Neural crest cell (in vitro differentiated cells): ENCODE measurements at regions not wholly inside any gene's neighbourhood (a gene's known extent, or its start where the extent isn't known, plus 50 kb on each side); places are given as distances from the start of the nearest gene placed in this dataset.
A peak's percentile ranks its signal among the peaks of the same experiment; 100 is the strongest.

Source experiments
- DNase-seq: peaks from one replicate; pipeline ENCODE4 v3.0.0; 2021; ENCODE audit warnings: low read depth, mixed read lengths, low spot score
- H3K27ac Mint-ChIP-seq: one replicate; pipeline ENCODE4 v1.8.0; 2021; ENCODE audit warnings: mild to moderate bottlenecking, mixed read lengths; ENCODE audit not compliant: unreplicated experiment
- H3K27me3 Mint-ChIP-seq: 2 replicates; pipeline ENCODE4 v1.8.0; 2021; ENCODE audit warnings: low read depth, mild to moderate bottlenecking, mixed read lengths
- H3K36me3 Mint-ChIP-seq: 2 replicates; pipeline ENCODE4 v1.8.0; 2021; ENCODE audit warnings: low read depth, mild to moderate bottlenecking, mixed read lengths
- H3K4me1 Mint-ChIP-seq: 2 replicates; pipeline ENCODE4 v1.8.0; 2021; ENCODE audit warnings: mixed read lengths
- H3K4me3 Mint-ChIP-seq: one replicate; pipeline ENCODE4 v1.8.0; 2021; ENCODE audit warnings: mild to moderate bottlenecking, mixed read lengths
- H3K9me3 Mint-ChIP-seq: 2 replicates; pipeline ENCODE4 v1.8.0; 2021; ENCODE audit warnings: mixed read lengths
- CTCF ChIP-seq: fragments of 200-600 bp; sonication (generic); conservative IDR thresholded peaks from 2 replicates; pipeline ENCODE4 v1.5.0; 2021; ENCODE audit warnings: antibody characterized with exemption, mild to moderate bottlenecking

DNA sequence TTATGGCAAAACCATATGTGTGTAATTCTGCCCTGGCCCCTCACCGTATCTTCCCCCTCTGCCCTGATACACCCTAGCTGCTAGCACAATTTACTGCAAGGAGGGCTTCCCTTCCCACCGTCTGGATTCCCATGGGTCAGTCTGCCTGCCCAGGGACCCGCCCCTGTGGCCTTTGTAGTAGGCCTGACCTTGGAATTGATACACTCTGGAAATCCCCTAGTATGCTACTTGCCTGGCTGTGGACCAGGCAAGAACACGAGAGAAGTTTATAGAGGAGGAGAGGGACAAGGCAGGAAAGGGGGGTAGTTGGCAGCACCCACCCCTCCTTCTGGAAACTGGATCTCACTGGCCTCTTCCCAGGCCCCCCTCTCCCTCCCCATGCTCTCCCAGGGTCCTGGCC lies 115.8 kb upstream of the CCL21 start:
- no peak for TF ChIP-seq CTCF
- no peak overlapping the region for H3K27ac Mint-ChIP-seq
- peaks cover 17% of the 10 kb centered on the region for H3K27me3 Mint-ChIP-seq
- H3K4me1 Mint-ChIP-seq: no peaks in the 10 kb centered on the region
- H3K36me3 Mint-ChIP-seq: peaks cover under 1% of the 10 kb centered on the region
- no peak for DNase-seq
- H3K9me3 Mint-ChIP-seq: peaks cover 3% of the 10 kb centered on the region
- no peak overlapping the region for H3K4me3 Mint-ChIP-seq

- TF ChIP-seq CTCF: no peak
- H3K27ac Mint-ChIP-seq: no peak overlapping the region
- peaks cover 9% of the 10 kb centered on the region for H3K9me3 Mint-ChIP-seq
- peaks cover 22% of the 10 kb centered on the region for H3K27me3 Mint-ChIP-seq
- H3K4me3 Mint-ChIP-seq: no peak overlapping the region
- H3K36me3 Mint-ChIP-seq: peaks cover 4% of the 10 kb centered on the region
- H3K4me1 Mint-ChIP-seq: no peaks in the 10 kb centered on the region
- no peak for DNase-seq
These were observed 113.8 kb upstream of the CCL21 start for GRCh38 chr9:34823778-34824177.

DNA sequence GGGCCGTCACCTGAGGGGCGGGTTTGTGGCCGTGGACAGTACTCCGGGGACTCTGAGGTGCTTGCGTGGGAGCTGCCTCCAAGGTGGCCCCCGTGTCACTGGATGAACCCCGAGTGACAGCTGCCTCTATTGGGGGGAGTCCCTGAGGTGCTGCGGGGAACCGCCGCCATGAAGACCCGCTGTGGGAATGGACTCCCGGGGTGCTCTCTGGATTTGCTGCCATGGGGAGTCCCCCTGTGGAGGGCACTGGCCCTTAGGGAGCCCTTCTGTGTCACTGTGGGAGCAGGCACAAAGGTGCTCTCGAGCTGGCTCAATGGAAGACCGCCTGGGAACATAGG lies 100.2 kb upstream of the CCL21 start:
- H3K4me1 Mint-ChIP-seq: peaks cover 4% of the 10 kb centered on the region
- H3K27ac Mint-ChIP-seq: no peak overlapping the region
- peaks cover 77% of the 10 kb centered on the region for H3K27me3 Mint-ChIP-seq
- no peak for TF ChIP-seq CTCF
- DNase-seq: no peak
- H3K36me3 Mint-ChIP-seq: no peaks in the 10 kb centered on the region
- no peak overlapping the region for H3K4me3 Mint-ChIP-seq
- peaks cover 8% of the 10 kb centered on the region for H3K9me3 Mint-ChIP-seq

DNA sequence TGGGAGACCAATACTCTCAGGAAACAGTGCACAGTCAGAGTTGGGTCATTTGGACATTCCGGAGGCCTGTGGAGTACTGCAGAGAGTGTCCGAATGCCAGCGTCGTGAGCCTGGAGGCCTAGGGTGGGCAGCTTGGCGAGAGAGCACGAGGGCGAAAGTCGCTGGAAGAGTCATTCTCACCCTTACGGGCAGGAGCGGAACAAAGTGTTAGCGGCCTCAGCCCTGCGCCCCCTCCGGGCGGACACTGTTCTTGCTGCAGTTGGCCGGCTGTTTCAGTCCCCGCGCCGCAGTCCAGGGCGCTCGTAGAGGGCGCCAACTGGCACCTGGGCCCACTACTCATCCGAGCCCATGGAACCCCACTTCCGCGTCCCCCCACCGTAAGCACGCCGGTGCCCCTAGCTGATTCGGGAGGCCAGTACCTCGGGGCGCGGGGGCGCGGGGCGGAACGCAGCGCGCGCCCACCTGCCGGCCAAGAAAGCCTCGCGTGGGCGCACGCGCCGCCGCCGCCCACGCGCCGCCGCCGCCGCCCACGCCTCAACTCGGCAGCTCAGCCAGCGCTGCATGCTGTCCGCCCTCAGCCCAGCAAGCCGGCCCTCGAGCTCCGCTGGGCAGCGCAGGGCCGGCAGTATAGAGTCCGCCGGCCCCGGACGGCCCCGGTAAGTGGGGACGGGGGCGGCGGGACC lies 99.7 kb upstream of the CCL21 start:
- Mint-ChIP-seq H3K27ac (no peak overlapping the region), H3K4me3 (peak overlapping the region; percentile 54), H3K36me3 (no peaks in the 10 kb centered on the region), H3K27me3 (peaks cover 77% of the 10 kb centered on the region), H3K9me3 (peaks cover 10% of the 10 kb centered on the region), H3K4me1 (peaks cover 4% of the 10 kb centered on the region)
- TF ChIP-seq CTCF: peak; percentile 60
- DNase-seq: peak; percentile 53

GRCh38 chr9:34802916-34803315 lies 93.0 kb upstream of the CCL21 start:
- TF ChIP-seq CTCF: no peak
- no peak overlapping the region for H3K27ac Mint-ChIP-seq

More at GRCh38 chr9:34802916-34803315, 93.0 kb upstream of the CCL21 start:
- Mint-ChIP-seq H3K36me3 (no peaks in the 10 kb centered on the region), H3K4me1 (no peaks in the 10 kb centered on the region), H3K27me3 (peaks cover 56% of the 10 kb centered on the region), H3K9me3 (peaks cover 7% of the 10 kb centered on the region), H3K4me3 (no peak overlapping the region)
- no peak for DNase-seq
